ENCODE measurements at regions not wholly inside any gene's neighbourhood (a gene's known extent, or its start where the extent isn't known, plus 50 kb on each side); places are given as distances from the start of the nearest gene placed in this dataset.

DNA sequence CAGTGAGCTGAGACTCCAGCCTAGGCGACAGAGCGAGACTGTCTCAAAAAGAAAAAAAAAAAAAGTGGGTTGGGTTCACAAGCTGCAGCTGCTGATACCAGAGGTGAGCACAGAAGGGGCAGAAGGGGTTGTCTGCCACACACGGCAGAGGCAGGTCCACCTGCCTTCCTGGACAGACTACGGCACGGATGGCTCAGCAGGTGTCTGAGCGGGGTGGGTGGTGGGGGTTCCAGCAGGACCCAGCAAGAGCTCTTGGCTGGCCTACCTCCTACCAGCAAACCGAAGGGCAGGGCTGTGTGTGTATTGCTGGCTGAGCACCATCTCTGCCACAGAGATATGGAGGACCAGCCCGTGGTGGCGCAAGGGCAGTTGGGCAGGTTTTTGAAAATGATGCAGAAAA lies 130.4 kb upstream of the ASB18 start (continued):
- no peak for TF ChIP-seq ZBTB3 (CRISPR knock-in tag; IDR thresholded peaks at IDR 0.05; ENCODE audit: borderline replicate concordance, low read depth)
- TF ChIP-seq ZFYVE20 (CRISPR knock-in tag; IDR thresholded peaks at IDR 0.05; ENCODE audit: borderline replicate concordance, low read depth) = no peak
- TF ChIP-seq PAWR (CRISPR knock-in tag; IDR thresholded peaks at IDR 0.05; ENCODE audit: borderline replicate concordance) = no peak

DNA sequence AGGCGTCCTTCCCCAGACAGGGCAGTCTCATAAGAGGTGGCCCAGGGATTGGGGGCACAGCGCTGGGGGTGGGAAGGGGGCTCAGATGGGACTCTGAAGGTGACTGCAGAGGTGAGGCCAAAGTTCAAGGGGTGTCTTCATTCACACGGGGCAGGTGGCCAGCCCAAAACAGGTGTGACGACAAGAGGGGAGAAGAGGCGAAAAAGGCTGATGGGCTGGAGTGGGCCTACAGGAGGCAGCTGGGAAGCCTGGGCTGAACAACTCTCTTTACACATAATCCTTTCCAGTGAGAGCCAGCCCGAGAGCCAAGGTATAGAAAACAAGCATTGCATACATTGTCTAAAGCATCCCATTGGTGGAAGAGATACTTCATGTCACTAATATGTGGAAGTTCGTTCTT lies 130.9 kb upstream of the ASB18 start:
- BruUV-seq (replicated peaks) = no TSS peak
- WGBS (ENCODE audit: low lambda C conversion rate) = 28% methylated on average over 7 of the region's 7 CpGs
- Histone ChIP-seq H3K79me2 (ENCODE audit: insufficient read depth, low read length) (no peaks in the 10 kb centered on the region), H3K36me3 (replicated peaks in 1 of 2; ENCODE audit: control insufficient read depth in 1 of 2, insufficient read depth in 2 of 2, low read length in 2 of 2) (no peaks in the 10 kb centered on the region), H3K9me3 (ENCODE audit: low read length) (no peaks in the 10 kb centered on the region), H2AFZ (ENCODE audit: low read length) (no peak overlapping the region), H3K9ac (ENCODE audit: insufficient read depth, low read depth, low read length) (no peak overlapping the region), H3K27ac (ENCODE audit: extremely low read length, insufficient read depth, low read length) (no peak overlapping the region), H3K27me3 (ENCODE audit: control insufficient read depth in 1 of 2, insufficient read depth in 2 of 2, low read length in 2 of 2) (peaks cover 3 to 59% of the 10 kb centered on the region in 2 experiments; a peak in 4 of 5 replicates), H3K4me3 (replicated peaks in 1 of 3; ENCODE audit: insufficient read depth in 1 of 3, low read depth in 2 of 3, low read length in 3 of 3) (no peak overlapping the region), H3K4me1 (ENCODE audit: insufficient read depth, low read length) (no peaks in the 10 kb centered on the region), H4K20me1 (ENCODE audit: insufficient read depth, low read length) (no peaks in the 10 kb centered on the region), H3K4me2 (ENCODE audit: low read depth, low read length) (no peak overlapping the region)
- POLR2A ChIA-PET = no interaction called here
- TF ChIP-seq ZNF34 (CRISPR knock-in tag; IDR thresholded peaks at IDR 0.05; ENCODE audit: borderline replicate concordance) (no peak), SSRP1 (CRISPR knock-in tag; IDR thresholded peaks at IDR 0.05) (no peak)
- CTCF ChIA-PET (ENCODE audit: low intra/inter-chr PET ratio, low total read pairs) = no interaction called here
- intact Hi-C loops (cut with micrococcal nuclease; ENCODE audit: unreplicated experiment) = no loop called here
- ATAC-seq (no peak), FAIRE-seq (no peak), DNase-seq (ENCODE audit: low spot score) (no peak)
- in situ Hi-C loops (cut with HindIII; ENCODE audit: extremely low pct_ligation_motif_present, low pct_unique_long_range_greater_than_20kb) = no loop called here

DNA sequence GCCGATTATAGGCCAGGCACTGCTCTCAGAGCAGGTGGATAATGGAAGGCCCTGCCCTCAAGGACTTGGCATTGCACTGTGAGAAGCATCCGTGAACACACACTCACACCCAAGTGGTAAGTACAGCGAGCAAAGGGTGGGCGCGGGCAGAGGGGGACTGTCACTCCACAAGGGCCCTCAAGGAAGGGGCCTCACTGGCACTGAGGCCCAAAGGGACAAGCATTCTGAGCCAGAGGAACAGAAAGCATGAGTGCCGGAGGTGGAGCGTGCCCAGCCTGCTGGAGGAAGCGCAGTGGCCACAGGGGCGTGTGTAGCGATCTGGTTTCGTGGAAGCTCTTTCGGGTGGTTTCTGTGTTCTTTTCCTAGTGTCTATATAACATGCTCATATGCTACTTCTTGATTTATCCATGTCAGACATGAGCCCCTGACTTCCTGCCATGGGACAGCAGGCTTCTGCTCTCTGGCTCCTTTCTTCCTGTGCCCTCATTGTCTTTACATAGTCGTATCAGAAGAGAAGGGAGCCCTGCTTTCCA lies 132.7 kb upstream of the ASB18 start:
- peaks cover 9 to 64% of the 10 kb centered on the region in 2 experiments; a peak in 4 of 5 replicates for H3K27me3 ChIP-seq (ENCODE audit: control insufficient read depth in 1 of 2, insufficient read depth in 2 of 2, low read length in 2 of 2)
- H4K20me1 ChIP-seq (ENCODE audit: insufficient read depth, low read length) = no peaks in the 10 kb centered on the region
- H3K4me2 ChIP-seq (ENCODE audit: low read depth, low read length) = no peak overlapping the region
- no peak for FAIRE-seq
- H3K9ac ChIP-seq (ENCODE audit: insufficient read depth, low read depth, low read length) = no peak overlapping the region
- no peak for ATAC-seq
- no TSS peak for BruUV-seq (replicated peaks)
- H3K79me2 ChIP-seq (ENCODE audit: insufficient read depth, low read length) = no peaks in the 10 kb centered on the region
- 50% methylated on average over 13 of the region's 13 CpGs for WGBS (ENCODE audit: low lambda C conversion rate)
- ChIA-PET POLR2A (no interaction called here), CTCF (ENCODE audit: low intra/inter-chr PET ratio, low total read pairs) (no interaction called here)
- no peaks in the 10 kb centered on the region for H3K9me3 ChIP-seq (ENCODE audit: low read length)
- no peak for DNase-seq (ENCODE audit: low spot score)
- no peak overlapping the region for H2AFZ ChIP-seq (ENCODE audit: low read length)
- in situ Hi-C loops (cut with HindIII; ENCODE audit: extremely low pct_ligation_motif_present, low pct_unique_long_range_greater_than_20kb) (no loop called here), intact Hi-C loops (cut with micrococcal nuclease; ENCODE audit: unreplicated experiment) (no loop called here)
- H3K4me1 ChIP-seq (ENCODE audit: insufficient read depth, low read length) = no peaks in the 10 kb centered on the region
- no peaks in the 10 kb centered on the region for H3K36me3 ChIP-seq (replicated peaks in 1 of 2; ENCODE audit: control insufficient read depth in 1 of 2, insufficient read depth in 2 of 2, low read length in 2 of 2)
- H3K27ac ChIP-seq (ENCODE audit: extremely low read length, insufficient read depth, low read length) = no peak overlapping the region
- H3K4me3 ChIP-seq (replicated peaks in 1 of 3; ENCODE audit: insufficient read depth in 1 of 3, low read depth in 2 of 3, low read length in 3 of 3) = no peak overlapping the region
- TF ChIP-seq, protein P1, sequence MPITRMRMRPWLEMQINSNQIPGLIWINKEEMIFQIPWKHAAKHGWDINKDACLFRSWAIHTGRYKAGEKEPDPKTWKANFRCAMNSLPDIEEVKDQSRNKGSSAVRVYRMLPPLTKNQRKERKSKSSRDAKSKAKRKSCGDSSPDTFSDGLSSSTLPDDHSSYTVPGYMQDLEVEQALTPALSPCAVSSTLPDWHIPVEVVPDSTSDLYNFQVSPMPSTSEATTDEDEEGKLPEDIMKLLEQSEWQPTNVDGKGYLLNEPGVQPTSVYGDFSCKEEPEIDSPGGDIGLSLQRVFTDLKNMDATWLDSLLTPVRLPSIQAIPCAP (CRISPR knock-in tag; IDR thresholded peaks at IDR 0.05; ENCODE audit: low read depth) = no peak
- TF ChIP-seq, protein P2, sequence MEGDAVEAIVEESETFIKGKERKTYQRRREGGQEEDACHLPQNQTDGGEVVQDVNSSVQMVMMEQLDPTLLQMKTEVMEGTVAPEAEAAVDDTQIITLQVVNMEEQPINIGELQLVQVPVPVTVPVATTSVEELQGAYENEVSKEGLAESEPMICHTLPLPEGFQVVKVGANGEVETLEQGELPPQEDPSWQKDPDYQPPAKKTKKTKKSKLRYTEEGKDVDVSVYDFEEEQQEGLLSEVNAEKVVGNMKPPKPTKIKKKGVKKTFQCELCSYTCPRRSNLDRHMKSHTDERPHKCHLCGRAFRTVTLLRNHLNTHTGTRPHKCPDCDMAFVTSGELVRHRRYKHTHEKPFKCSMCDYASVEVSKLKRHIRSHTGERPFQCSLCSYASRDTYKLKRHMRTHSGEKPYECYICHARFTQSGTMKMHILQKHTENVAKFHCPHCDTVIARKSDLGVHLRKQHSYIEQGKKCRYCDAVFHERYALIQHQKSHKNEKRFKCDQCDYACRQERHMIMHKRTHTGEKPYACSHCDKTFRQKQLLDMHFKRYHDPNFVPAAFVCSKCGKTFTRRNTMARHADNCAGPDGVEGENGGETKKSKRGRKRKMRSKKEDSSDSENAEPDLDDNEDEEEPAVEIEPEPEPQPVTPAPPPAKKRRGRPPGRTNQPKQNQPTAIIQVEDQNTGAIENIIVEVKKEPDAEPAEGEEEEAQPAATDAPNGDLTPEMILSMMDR (CRISPR knock-in tag; IDR thresholded peaks at IDR 0.05) = no peak
- TF ChIP-seq, protein P3, sequence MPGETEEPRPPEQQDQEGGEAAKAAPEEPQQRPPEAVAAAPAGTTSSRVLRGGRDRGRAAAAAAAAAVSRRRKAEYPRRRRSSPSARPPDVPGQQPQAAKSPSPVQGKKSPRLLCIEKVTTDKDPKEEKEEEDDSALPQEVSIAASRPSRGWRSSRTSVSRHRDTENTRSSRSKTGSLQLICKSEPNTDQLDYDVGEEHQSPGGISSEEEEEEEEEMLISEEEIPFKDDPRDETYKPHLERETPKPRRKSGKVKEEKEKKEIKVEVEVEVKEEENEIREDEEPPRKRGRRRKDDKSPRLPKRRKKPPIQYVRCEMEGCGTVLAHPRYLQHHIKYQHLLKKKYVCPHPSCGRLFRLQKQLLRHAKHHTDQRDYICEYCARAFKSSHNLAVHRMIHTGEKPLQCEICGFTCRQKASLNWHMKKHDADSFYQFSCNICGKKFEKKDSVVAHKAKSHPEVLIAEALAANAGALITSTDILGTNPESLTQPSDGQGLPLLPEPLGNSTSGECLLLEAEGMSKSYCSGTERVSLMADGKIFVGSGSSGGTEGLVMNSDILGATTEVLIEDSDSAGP (CRISPR knock-in tag; IDR thresholded peaks at IDR 0.05; ENCODE audit: borderline replicate concordance) = no peak
- TF ChIP-seq ZNF569 (CRISPR knock-in tag; IDR thresholded peaks at IDR 0.05; ENCODE audit: borderline replicate concordance) = no peak
- no peak for TF ChIP-seq ETV6 (CRISPR knock-in tag; conservative IDR thresholded peaks at IDR 0.05)
- TF ChIP-seq EEA1 (CRISPR knock-in tag; IDR thresholded peaks at IDR 0.05; ENCODE audit: borderline replicate concordance) = no peak
- no peak for TF ChIP-seq NFYC (CRISPR knock-in tag; IDR thresholded peaks at IDR 0.05)
- TF ChIP-seq ZNF230 (CRISPR knock-in tag; IDR thresholded peaks at IDR 0.05) = no peak
- TF ChIP-seq SNRNP70 (IDR thresholded peaks at IDR 0.05; ENCODE audit: low read depth, low read length) = no peak
